Coronary artery (tissue), 2 donors: ENCODE measurements at regions not wholly inside any gene's neighbourhood (a gene's known extent, or its start where the extent isn't known, plus 50 kb on each side); places are given as distances from the start of the nearest gene placed in this dataset.

Experiments
- DNase-seq: peaks from one replicate; pipeline ENCODE4 v3.0.0-alpha.2; 2017; ENCODE audit warnings: low spot score
- H3K27ac ChIP-seq, 2 donors: fragments of 200-600 bp; sonication (generic); one replicate each; pipeline ENCODE4 v1.5.1; 2016 to 2019
- H3K4me3 ChIP-seq: fragments of 200-600 bp; sonication (generic); 2 replicates; pipeline ENCODE4 v1.5.1; 2016; ENCODE audit warnings: mild to moderate bottlenecking, moderate library complexity
- TF ChIP-seq, protein P1 (sequence below): fragments of 200-600 bp; sonication (generic); IDR thresholded peaks from one replicate; pipeline ENCODE4 v1.5.1; 2019; ENCODE audit warnings: antibody characterized with exemption

DNA sequence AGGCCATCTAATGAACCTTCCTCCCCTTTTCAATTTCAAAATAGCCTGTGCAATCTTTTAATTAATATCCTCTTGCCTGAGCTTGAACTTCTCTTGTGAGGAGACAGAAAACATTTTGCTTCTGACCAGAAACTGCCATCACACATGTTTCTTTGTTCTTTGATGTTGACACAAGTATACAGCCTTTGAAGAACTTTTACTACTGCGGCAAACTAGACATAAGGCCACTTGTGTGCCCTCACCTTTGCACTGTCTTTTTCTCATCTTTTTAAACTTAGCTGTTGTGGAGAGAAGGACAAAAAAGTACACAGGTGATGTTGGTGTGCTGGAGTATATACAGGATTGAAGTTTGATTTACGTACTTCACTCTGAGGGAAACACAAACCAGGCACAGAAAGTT is 116.3 kb upstream of the C1GALT1C1 start:
- TF ChIP-seq, protein P1, sequence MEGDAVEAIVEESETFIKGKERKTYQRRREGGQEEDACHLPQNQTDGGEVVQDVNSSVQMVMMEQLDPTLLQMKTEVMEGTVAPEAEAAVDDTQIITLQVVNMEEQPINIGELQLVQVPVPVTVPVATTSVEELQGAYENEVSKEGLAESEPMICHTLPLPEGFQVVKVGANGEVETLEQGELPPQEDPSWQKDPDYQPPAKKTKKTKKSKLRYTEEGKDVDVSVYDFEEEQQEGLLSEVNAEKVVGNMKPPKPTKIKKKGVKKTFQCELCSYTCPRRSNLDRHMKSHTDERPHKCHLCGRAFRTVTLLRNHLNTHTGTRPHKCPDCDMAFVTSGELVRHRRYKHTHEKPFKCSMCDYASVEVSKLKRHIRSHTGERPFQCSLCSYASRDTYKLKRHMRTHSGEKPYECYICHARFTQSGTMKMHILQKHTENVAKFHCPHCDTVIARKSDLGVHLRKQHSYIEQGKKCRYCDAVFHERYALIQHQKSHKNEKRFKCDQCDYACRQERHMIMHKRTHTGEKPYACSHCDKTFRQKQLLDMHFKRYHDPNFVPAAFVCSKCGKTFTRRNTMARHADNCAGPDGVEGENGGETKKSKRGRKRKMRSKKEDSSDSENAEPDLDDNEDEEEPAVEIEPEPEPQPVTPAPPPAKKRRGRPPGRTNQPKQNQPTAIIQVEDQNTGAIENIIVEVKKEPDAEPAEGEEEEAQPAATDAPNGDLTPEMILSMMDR = no peak
- Histone ChIP-seq H3K4me3 (no peak overlapping the region), H3K27ac (no peak overlapping the region)
- DNase-seq = no peak

DNA sequence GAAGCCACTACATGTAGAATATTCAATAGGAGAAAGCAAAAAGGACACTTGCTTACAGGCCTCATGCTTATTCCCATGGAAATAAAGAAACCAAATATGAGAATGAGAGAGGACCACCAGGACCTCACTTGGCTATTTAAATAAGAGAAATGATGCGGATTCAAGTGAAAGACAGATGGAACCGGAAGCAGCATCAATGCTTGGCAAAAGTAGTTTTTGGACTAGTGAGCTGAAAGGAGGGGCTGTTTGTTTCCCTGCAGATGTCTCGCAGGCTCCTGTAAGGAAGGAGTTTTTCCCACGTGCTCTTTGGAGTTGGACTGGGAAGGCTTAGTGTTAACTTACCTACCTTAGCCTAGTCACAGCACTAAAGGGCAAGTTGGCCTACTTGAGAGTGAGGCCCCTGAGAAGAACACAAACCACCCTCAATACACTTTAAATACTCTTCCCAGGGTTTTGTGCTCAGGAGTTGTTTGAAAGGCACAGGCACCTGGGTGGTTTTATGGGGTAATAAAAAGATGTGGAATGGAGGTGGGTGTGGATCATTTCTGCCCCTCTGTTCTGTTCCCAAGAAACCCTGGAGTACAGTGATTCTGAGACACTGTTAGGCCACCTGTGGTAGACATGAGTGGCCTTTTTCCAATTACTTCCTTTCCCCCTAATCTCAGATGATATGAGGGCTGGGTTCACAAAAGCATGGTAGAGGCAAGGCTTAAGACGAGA is 113.3 kb upstream of the C1GALT1C1 start:
- no peak for DNase-seq
- TF ChIP-seq, protein P1 = no peak
- no peak overlapping the region for H3K4me3 ChIP-seq
- no peak overlapping the region for H3K27ac ChIP-seq

DNA sequence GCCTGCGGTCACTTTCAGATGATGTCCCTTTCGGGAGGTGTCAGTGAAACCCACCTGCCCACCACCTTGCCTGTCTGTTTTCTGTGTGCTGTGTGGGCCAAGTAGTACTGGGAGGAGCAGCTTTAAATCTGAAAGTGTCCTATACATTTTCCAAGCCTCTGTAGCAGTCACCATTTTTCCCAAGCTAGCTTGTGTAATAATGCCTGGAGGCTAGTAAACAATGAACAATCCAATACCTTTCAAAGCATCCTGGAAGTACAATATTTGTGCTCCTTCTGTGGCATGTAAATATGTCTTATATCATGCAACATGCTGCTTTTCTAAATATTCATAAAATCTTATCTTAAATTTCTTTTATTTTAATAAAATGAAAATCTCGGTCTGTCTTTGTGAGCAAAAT is 111.6 kb upstream of the C1GALT1C1 start:
- H3K27ac ChIP-seq = no peak overlapping the region
- DNase-seq = no peak
- no peak overlapping the region for H3K4me3 ChIP-seq
- TF ChIP-seq, protein P1 = no peak

DNA sequence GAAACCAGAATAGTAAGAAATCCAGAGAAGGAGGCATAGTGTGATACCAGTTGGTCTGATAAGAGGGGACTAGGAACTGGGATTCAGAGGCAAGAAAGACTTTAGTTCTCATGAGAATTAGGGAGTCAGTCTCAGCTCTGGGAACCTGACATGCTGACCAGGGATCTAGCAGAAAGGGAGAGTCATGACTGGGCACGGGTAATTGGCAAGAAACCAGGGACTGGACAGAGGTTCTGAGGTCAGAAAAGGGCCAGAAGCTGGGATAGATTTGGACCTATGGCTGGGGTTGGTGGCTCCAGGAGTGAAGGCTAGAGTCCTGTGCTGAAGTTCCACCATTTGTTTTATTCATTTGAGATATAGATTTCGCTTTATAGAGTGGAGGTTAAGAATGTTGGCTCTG is 110.2 kb upstream of the C1GALT1C1 start:
- TF ChIP-seq, protein P1 = no peak
- DNase-seq = no peak
- no peak overlapping the region for H3K4me3 ChIP-seq
- no peak overlapping the region for H3K27ac ChIP-seq

DNA sequence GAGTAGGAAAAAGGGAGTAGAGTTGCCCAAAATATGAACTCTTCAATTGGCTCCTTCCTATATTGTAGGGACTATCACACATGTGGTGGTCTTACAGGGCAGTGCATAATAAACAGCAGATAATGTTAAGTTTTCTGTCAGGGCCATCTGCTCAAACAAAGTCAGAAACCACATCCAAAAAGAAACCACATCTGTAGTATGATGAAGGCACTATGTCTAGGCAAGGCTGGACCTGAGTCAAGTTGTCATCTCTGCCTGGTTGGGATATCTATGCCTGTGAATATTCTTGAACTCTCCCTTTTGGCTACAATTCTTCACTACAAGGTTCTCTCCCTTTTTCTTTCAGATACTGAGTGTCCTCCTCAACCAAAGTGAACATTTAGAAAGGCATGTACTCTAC is 109.4 kb upstream of the C1GALT1C1 start:
- Histone ChIP-seq H3K4me3 (no peak overlapping the region), H3K27ac (no peak overlapping the region)
- DNase-seq = no peak
- TF ChIP-seq, protein P1 = no peak

DNA sequence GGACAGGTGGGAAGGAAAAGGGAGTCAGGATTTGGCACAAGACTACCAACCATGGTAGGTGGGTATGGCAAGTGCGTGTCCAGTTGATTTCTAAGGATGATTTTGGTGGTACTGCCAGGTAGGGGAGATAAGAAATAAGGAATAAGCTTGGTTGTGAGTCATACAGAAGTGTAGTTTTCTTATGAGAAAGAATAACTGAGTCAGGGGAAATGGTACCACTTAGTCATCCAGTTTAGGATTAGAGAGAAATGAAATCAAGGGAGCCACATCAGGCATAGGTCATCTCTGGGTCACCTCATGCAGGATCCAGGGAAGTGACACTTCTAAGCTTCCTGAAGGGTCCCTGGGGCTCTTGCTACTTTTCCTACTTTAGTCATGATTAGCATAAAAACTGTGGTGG is 107.1 kb upstream of the C1GALT1C1 start:
- DNase-seq = no peak
- Histone ChIP-seq H3K27ac (no peak overlapping the region), H3K4me3 (no peak overlapping the region)
- TF ChIP-seq, protein P1 = no peak

DNA sequence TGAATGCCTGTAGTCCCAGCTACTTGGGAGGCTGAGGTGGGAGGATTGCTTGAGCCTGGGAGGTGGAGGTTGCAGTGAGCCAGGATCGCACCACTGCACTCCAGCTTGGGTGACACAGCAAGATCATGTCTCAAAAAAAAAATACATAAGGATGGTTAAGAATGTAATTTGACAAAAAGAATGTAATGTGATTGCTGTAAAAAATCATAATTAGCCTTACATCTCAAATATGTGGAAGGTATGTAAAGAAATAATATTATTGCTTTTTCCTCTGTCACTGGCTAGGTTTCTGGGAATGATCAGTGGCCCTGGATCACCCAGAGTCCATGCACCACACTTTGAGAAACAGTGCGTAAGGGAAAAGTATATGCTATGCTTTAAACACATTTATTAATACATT is 106.1 kb upstream of the C1GALT1C1 start:
- no peak for DNase-seq
- H3K27ac ChIP-seq = no peak overlapping the region
- no peak overlapping the region for H3K4me3 ChIP-seq
- TF ChIP-seq, protein P1 = no peak
